GM23338 (cell line): ENCODE measurements at regions not wholly inside any gene's neighbourhood (a gene's known extent, or its start where the extent isn't known, plus 50 kb on each side); places are given as distances from the start of the nearest gene placed in this dataset.
"Not testable (repeated sequence)": the region's sequence is repeated elsewhere in the genome, so short reads cannot be mapped to it uniquely, and the experiment has no call there.

Experiments used
- CTCF ChIP-seq, 2 experiments: fragments of 200-600 bp in 1 of 2; sonication (generic) in 1 of 2; conservative IDR thresholded peaks; 2 replicates each; pipeline versions ENCODE4 v1.5.1 to v1.6.1; 2016 to 2017; ENCODE audit warnings: antibody characterized with exemption in 2 of 2, low read depth in 2 of 2, mild to moderate bottlenecking in 2 of 2, moderate library complexity in 1 of 2
- EZH2 ChIP-seq: fragments of 200-600 bp; sonication (generic); IDR thresholded peaks from one replicate; pipeline ENCODE4 v1.8.0; 2017; ENCODE audit warnings: antibody characterized with exemption, mild to moderate bottlenecking, low read depth; ENCODE audit not compliant: unreplicated experiment
- POLR2AphosphoS5 ChIP-seq: IDR thresholded peaks from 2 replicates; pipeline ENCODE4 v1.6.1; 2016; ENCODE audit warnings: antibody characterized with exemption, low read depth

GRCh38 chr3:127435299-127435698 lies 147.5 kb upstream of the PRR20G start:
- TF ChIP-seq POLR2AphosphoS5; CTCF (conservative IDR thresholded peaks at IDR 0.05; ENCODE audit: low read depth in 2 of 2); EZH2: not testable (repeated sequence)
